Stimulated activated CD4-positive, alpha-beta T cell treated with anti-CD3 and anti-CD28 coated beads, Interleukin-1b, Interleukin-23, amount 100 ng/mL, for 4 hours (primary cell): ENCODE measurements at regions not wholly inside any gene's neighbourhood (a gene's known extent, or its start where the extent isn't known, plus 50 kb on each side); places are given as distances from the start of the nearest gene placed in this dataset.

ENCODE experiments used
- DNase-seq, 2 donors: peaks; one replicate each; pipeline ENCODE4 v3.0.0-alpha.2; 2020; ENCODE audit warnings: low read depth in 2 of 2

- no peak for DNase-seq
Measured at GRCh38 chr16:8194794-8195193, 395.5 kb downstream of the TMEM114 start.

GRCh38 chr16:8188841-8189240 is 401.5 kb downstream of the TMEM114 start:
- no peak for DNase-seq

GRCh38 chr16:8187782-8188372 is 402.4 kb downstream of the TMEM114 start:
- DNase-seq, result no peak

GRCh38 chr16:8184854-8185253 is 405.5 kb downstream of the TMEM114 start:
- no peak for DNase-seq

GRCh38 chr16:8183176-8184099 is 406.9 kb downstream of the TMEM114 start:
- no peak for DNase-seq

GRCh38 chr16:8182761-8183160 is 407.6 kb downstream of the TMEM114 start:
- DNase-seq, result no peak

- DNase-seq, result no peak
Measured at GRCh38 chr16:8179615-8180014, 410.7 kb downstream of the TMEM114 start.

GRCh38 chr16:8178271-8178670 is 412.0 kb downstream of the TMEM114 start:
- no peak for DNase-seq

- DNase-seq, result no peak
Measured at GRCh38 chr16:8175411-8175810, 414.9 kb downstream of the TMEM114 start.

- peak in 1 of 2 donors; percentile 0 for DNase-seq
Measured at GRCh38 chr16:8173111-8173644, 417.1 kb downstream of the TMEM114 start.

GRCh38 chr16:8172551-8172950 is 417.8 kb downstream of the TMEM114 start:
- DNase-seq, result no peak

GRCh38 chr16:8168016-8168415 is 422.3 kb downstream of the TMEM114 start:
- DNase-seq, result no peak

GRCh38 chr16:8167436-8167835 is 422.9 kb downstream of the TMEM114 start:
- no peak for DNase-seq

- DNase-seq, result no peak
Measured at GRCh38 chr16:8158051-8158450, 432.3 kb downstream of the TMEM114 start.

- DNase-seq, result no peak
Measured at GRCh38 chr16:8155275-8155674, 435.0 kb downstream of the TMEM114 start.

- DNase-seq, result no peak
Measured at GRCh38 chr16:8146256-8147012, 443.9 kb downstream of the TMEM114 start.

GRCh38 chr16:8138666-8139065 is 451.6 kb downstream of the TMEM114 start:
- no peak for DNase-seq

GRCh38 chr16:8137606-8138005 is 452.7 kb downstream of the TMEM114 start:
- DNase-seq, result no peak

GRCh38 chr16:8130197-8130596 is 460.1 kb downstream of the TMEM114 start:
- DNase-seq, result no peak

GRCh38 chr16:8127070-8127469 is 463.2 kb downstream of the TMEM114 start:
- no peak for DNase-seq

- DNase-seq, result no peak
Measured at GRCh38 chr16:8126313-8126712, 464.0 kb downstream of the TMEM114 start.

GRCh38 chr16:8120001-8120400 is 470.3 kb downstream of the TMEM114 start:
- no peak for DNase-seq
